ENCODE measurements at regions not wholly inside any gene's neighbourhood (a gene's known extent, or its start where the extent isn't known, plus 50 kb on each side); places are given as distances from the start of the nearest gene placed in this dataset.
"Not testable (repeated sequence)": the region's sequence is repeated elsewhere in the genome, so short reads cannot be mapped to it uniquely, and the experiment has no call there.

GRCh38 chr15:87680208-87680607 lies 576.3 kb downstream of the NTRK3 start:
- Histone ChIP-seq H3K9me3 (no peaks in the 10 kb centered on the region), H3K27me3 (no peaks in the 10 kb centered on the region), H3K27ac (no peak overlapping the region), H3K36me3 (no peaks in the 10 kb centered on the region), H3K4me3 (no peak overlapping the region), H3K4me1 (no peaks in the 10 kb centered on the region)
- 93% methylated on average over 1 of the region's 1 CpG for WGBS
- no peak for DNase-seq (ENCODE audit: low spot score in 2 of 2)
- no peak for TF ChIP-seq EP300 (IDR thresholded peaks at IDR 0.05)
- no peak for TF ChIP-seq POLR2AphosphoS5 (IDR thresholded peaks at IDR 0.05)
- no peak for TF ChIP-seq CTCF (IDR thresholded peaks at IDR 0.05)
- no peak for TF ChIP-seq POLR2A (IDR thresholded peaks at IDR 0.05)

GRCh38 chr15:87675271-87675670 lies 581.3 kb downstream of the NTRK3 start:
- Histone ChIP-seq H3K9me3 (no peaks in the 10 kb centered on the region), H3K4me1 (no peaks in the 10 kb centered on the region), H3K27me3 (no peaks in the 10 kb centered on the region), H3K36me3 (no peaks in the 10 kb centered on the region), H3K27ac (no peak overlapping the region), H3K4me3 (no peak overlapping the region)
- TF ChIP-seq POLR2AphosphoS5 (IDR thresholded peaks at IDR 0.05), result no peak
- no peak for TF ChIP-seq EP300 (IDR thresholded peaks at IDR 0.05)
- no peak for TF ChIP-seq CTCF (IDR thresholded peaks at IDR 0.05)
- no peak for TF ChIP-seq POLR2A (IDR thresholded peaks at IDR 0.05)
- DNase-seq (ENCODE audit: low spot score in 2 of 2), result no peak
- WGBS, result 95% methylated on average over 5 of the region's 5 CpGs

- Histone ChIP-seq H3K9me3 (no peaks in the 10 kb centered on the region), H3K36me3 (no peaks in the 10 kb centered on the region), H3K27me3 (no peaks in the 10 kb centered on the region), H3K4me1 (no peaks in the 10 kb centered on the region), H3K4me3 (no peak overlapping the region), H3K27ac (no peak overlapping the region)
- DNase-seq (ENCODE audit: low spot score in 2 of 2), result no peak
- TF ChIP-seq CTCF (IDR thresholded peaks at IDR 0.05), result peak in 1 of 2 donors; percentile 39
- TF ChIP-seq POLR2AphosphoS5 (IDR thresholded peaks at IDR 0.05), result no peak
- 60% methylated on average over 8 of the region's 8 CpGs for WGBS
These were observed 583.9 kb downstream of the NTRK3 start for GRCh38 chr15:87672309-87673288.

GRCh38 chr15:87671289-87671688 lies 585.2 kb downstream of the NTRK3 start:
- 71% methylated on average over 5 of the region's 5 CpGs for WGBS
- Histone ChIP-seq H3K36me3 (no peaks in the 10 kb centered on the region), H3K4me1 (no peaks in the 10 kb centered on the region), H3K4me3 (no peak overlapping the region), H3K9me3 (no peaks in the 10 kb centered on the region), H3K27me3 (no peaks in the 10 kb centered on the region), H3K27ac (no peak overlapping the region)
- no peak for DNase-seq (ENCODE audit: low spot score in 2 of 2)
- TF ChIP-seq POLR2A (IDR thresholded peaks at IDR 0.05), result no peak
- no peak for TF ChIP-seq POLR2AphosphoS5 (IDR thresholded peaks at IDR 0.05)
- TF ChIP-seq EP300 (IDR thresholded peaks at IDR 0.05), result no peak
- no peak for TF ChIP-seq CTCF (IDR thresholded peaks at IDR 0.05)

- 63% methylated on average over 6 of the region's 6 CpGs for WGBS
These were observed 586.7 kb downstream of the NTRK3 start for GRCh38 chr15:87669846-87670245.

GRCh38 chr15:87668768-87669564 lies 587.6 kb downstream of the NTRK3 start:
- not testable (repeated sequence) for H3K27ac ChIP-seq; H3K4me3 ChIP-seq; DNase-seq (ENCODE audit: low spot score in 2 of 2); H3K36me3 ChIP-seq; H3K9me3 ChIP-seq; H3K27me3 ChIP-seq; H3K4me1 ChIP-seq
- 84% methylated on average over 8 of the region's 8 CpGs for WGBS

More at GRCh38 chr15:87669846-87670245, 586.7 kb downstream of the NTRK3 start:
- Histone ChIP-seq H3K4me1 (no peaks in the 10 kb centered on the region), H3K36me3 (no peaks in the 10 kb centered on the region), H3K27ac (no peak overlapping the region), H3K4me3 (no peak overlapping the region), H3K27me3 (no peaks in the 10 kb centered on the region), H3K9me3 (no peaks in the 10 kb centered on the region)
- DNase-seq (ENCODE audit: low spot score in 2 of 2), result no peak
- TF ChIP-seq EP300 (IDR thresholded peaks at IDR 0.05), result no peak
- TF ChIP-seq POLR2A (IDR thresholded peaks at IDR 0.05), result no peak
- no peak for TF ChIP-seq POLR2AphosphoS5 (IDR thresholded peaks at IDR 0.05)
- TF ChIP-seq CTCF (IDR thresholded peaks at IDR 0.05), result no peak

All from suprapubic skin (tissue), 4 donors.